ENCODE measurements at regions not wholly inside any gene's neighbourhood (a gene's known extent, or its start where the extent isn't known, plus 50 kb on each side); places are given as distances from the start of the nearest gene placed in this dataset.

DNA sequence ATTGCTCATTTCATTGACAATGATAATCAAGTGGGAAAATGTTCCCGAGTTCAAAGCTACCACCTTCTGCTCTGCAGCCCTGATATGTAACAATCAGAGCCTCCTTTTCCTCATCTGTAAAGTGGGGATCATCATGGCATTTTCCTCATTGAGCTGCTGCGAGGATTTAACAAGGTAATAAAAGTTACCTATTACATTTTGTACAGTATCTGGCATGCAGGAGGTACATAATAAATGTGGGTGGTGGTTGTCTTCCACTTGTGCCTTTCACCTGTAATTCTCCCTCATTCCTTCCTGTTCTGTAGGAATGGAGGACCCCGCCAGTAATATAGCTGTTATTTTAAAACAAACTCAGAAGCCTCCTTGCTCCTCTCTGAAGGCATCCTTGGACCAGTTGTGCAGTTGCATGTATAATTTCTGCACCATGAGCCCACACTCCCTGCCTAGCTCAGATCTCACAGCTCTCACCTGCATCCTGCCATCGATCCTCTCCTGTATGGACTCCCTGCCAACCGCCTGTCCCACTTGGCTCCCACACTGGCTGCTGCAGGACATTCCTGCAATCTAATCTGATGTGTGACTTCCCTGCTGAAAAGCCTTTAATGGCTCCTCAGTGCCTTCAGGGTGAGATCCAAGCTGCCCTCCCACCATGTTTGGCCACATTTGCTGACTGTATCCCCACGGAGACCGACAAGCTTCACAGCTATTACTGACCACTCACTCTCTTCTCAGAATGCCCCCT, 350.4 kb downstream of the EN1 start:
- Histone ChIP-seq H3K9me3 (ENCODE audit: control insufficient read depth in 3 of 3, low read length in 3 of 3) (peaks cover 0 to 5% (median 0%) of the 10 kb centered on the region in 3 donors), H3K27ac (ENCODE audit: low read depth, low read length) (no peak overlapping the region), H3K4me3 (ENCODE audit: low read length in 3 of 3) (no peak overlapping the region), H3K27me3 (ENCODE audit: control insufficient read depth in 3 of 3, insufficient read depth in 3 of 3, low read length in 3 of 3) (peaks cover 0 to 3% (median 0%) of the 10 kb centered on the region in 3 donors), H3K36me3 (ENCODE audit: control insufficient read depth in 3 of 3, insufficient read depth in 3 of 3, low read length in 3 of 3) (no peaks in the 10 kb centered on the region), H3K9ac (ENCODE audit: low read depth in 1 of 3, low read length in 3 of 3) (no peak overlapping the region), H3K4me1 (ENCODE audit: control insufficient read depth in 3 of 3, insufficient read depth in 3 of 3, low read length in 3 of 3) (no peaks in the 10 kb centered on the region)

DNA sequence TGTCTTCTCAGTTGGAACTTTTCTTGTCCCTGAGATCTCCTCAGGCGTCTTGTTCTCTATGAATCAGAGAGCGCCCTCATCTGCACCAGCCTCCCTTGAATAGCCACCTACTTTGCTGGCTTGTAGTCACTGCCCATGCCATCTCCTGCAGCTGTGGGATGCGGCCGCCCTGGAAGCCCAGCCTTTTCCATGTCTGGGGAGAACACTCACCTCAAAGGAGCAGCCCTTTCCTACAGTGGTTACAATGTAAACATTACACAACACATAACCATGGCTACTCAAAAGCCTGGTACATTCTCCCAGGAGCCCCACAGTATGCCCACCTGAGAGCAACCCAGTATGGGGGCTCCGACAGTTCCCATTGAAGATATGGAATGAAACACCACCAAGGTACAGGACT, 351.0 kb downstream of the EN1 start:
- no peaks in the 10 kb centered on the region for H3K36me3 ChIP-seq (ENCODE audit: control insufficient read depth in 3 of 3, insufficient read depth in 3 of 3, low read length in 3 of 3)
- peaks cover 0 to 5% (median 0%) of the 10 kb centered on the region in 3 donors for H3K9me3 ChIP-seq (ENCODE audit: control insufficient read depth in 3 of 3, low read length in 3 of 3)
- no peak overlapping the region for H3K9ac ChIP-seq (ENCODE audit: low read depth in 1 of 3, low read length in 3 of 3)
- H3K4me3 ChIP-seq (ENCODE audit: low read length in 3 of 3), result no peak overlapping the region
- no peak overlapping the region for H3K27ac ChIP-seq (ENCODE audit: low read depth, low read length)
- H3K4me1 ChIP-seq (ENCODE audit: control insufficient read depth in 3 of 3, insufficient read depth in 3 of 3, low read length in 3 of 3), result no peaks in the 10 kb centered on the region
- H3K27me3 ChIP-seq (ENCODE audit: control insufficient read depth in 3 of 3, insufficient read depth in 3 of 3, low read length in 3 of 3), result peaks cover 0 to 3% (median 0%) of the 10 kb centered on the region in 3 donors

DNA sequence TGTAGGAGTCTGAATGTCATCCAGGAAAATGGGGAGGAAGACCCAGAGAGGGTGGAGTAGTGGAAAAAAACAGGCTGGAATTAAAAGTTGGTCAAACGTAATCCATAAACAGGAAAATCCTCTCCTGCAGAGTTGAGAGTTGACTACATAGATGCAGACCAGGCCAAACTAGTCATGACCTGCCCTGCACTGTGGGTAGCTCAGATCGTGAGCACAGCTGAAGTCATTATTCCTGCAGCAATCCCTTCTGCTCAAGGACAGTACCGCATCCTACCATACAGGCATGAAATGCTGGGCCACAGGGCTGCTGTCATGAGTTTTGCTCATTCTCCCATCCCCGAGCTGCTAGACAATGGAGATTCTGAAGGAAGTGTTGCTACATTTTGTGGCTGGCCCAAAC, 352.2 kb downstream of the EN1 start:
- Histone ChIP-seq H3K27ac (ENCODE audit: low read depth, low read length) (no peak overlapping the region), H3K9ac (ENCODE audit: low read depth in 1 of 3, low read length in 3 of 3) (no peak overlapping the region), H3K9me3 (ENCODE audit: control insufficient read depth in 3 of 3, low read length in 3 of 3) (peaks cover 0 to 5% (median 0%) of the 10 kb centered on the region in 3 donors), H3K4me3 (ENCODE audit: low read length in 3 of 3) (no peak overlapping the region), H3K27me3 (ENCODE audit: control insufficient read depth in 3 of 3, insufficient read depth in 3 of 3, low read length in 3 of 3) (no peaks in the 10 kb centered on the region), H3K4me1 (ENCODE audit: control insufficient read depth in 3 of 3, insufficient read depth in 3 of 3, low read length in 3 of 3) (no peaks in the 10 kb centered on the region), H3K36me3 (ENCODE audit: control insufficient read depth in 3 of 3, insufficient read depth in 3 of 3, low read length in 3 of 3) (no peaks in the 10 kb centered on the region)

DNA sequence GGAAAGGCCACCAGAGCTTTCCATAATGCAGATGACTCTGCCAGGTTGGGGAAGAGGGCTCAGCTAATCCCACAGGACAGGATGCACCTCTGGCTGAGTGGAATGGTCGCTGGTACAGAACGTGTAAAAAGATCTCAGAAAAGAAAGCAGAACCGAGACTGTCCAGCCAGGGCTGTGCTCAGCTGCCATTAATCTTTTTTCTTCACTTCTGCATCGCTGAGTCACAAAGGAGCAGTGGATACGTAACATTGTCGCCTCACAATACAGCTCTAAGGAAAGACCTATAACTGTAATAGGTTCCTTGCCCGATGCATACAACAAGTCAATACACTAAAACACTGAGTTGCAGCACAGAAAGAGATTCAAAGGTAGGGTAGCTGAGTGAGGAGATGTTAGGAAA, 354.2 kb downstream of the EN1 start:
- Histone ChIP-seq H3K4me1 (ENCODE audit: control insufficient read depth in 3 of 3, insufficient read depth in 3 of 3, low read length in 3 of 3) (no peaks in the 10 kb centered on the region), H3K36me3 (ENCODE audit: control insufficient read depth in 3 of 3, insufficient read depth in 3 of 3, low read length in 3 of 3) (no peaks in the 10 kb centered on the region), H3K27me3 (ENCODE audit: control insufficient read depth in 3 of 3, insufficient read depth in 3 of 3, low read length in 3 of 3) (no peaks in the 10 kb centered on the region), H3K9ac (ENCODE audit: low read depth in 1 of 3, low read length in 3 of 3) (no peak overlapping the region), H3K9me3 (ENCODE audit: control insufficient read depth in 3 of 3, low read length in 3 of 3) (peaks cover 0 to 5% (median 0%) of the 10 kb centered on the region in 3 donors), H3K4me3 (ENCODE audit: low read length in 3 of 3) (no peak overlapping the region), H3K27ac (ENCODE audit: low read depth, low read length) (no peak overlapping the region)

DNA sequence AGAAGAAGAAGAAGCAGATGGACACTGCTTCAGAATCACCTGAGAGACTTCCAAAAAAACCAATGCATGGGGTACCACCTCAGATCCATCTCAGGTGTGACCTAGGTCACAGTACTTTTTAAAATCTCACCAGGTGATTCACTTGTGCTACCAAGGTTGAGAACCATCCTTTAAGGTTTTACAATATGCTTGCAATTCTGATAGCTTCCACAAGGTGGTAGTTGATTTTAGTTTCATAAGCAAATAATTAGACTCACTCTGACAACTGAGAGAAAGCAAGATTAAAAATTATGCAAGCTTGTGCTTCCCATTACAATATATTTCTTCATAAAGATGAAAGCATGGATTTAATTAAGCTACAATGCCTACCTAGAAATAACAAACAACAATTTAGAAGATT, 355.1 kb downstream of the EN1 start:
- Histone ChIP-seq H3K27me3 (ENCODE audit: control insufficient read depth in 3 of 3, insufficient read depth in 3 of 3, low read length in 3 of 3) (no peaks in the 10 kb centered on the region), H3K9me3 (ENCODE audit: control insufficient read depth in 3 of 3, low read length in 3 of 3) (peaks cover 0 to 5% (median 0%) of the 10 kb centered on the region in 3 donors), H3K4me1 (ENCODE audit: control insufficient read depth in 3 of 3, insufficient read depth in 3 of 3, low read length in 3 of 3) (no peaks in the 10 kb centered on the region), H3K36me3 (ENCODE audit: control insufficient read depth in 3 of 3, insufficient read depth in 3 of 3, low read length in 3 of 3) (no peaks in the 10 kb centered on the region), H3K4me3 (ENCODE audit: low read length in 3 of 3) (no peak overlapping the region), H3K9ac (ENCODE audit: low read depth in 1 of 3, low read length in 3 of 3) (no peak overlapping the region), H3K27ac (ENCODE audit: low read depth, low read length) (no peak overlapping the region)

DNA sequence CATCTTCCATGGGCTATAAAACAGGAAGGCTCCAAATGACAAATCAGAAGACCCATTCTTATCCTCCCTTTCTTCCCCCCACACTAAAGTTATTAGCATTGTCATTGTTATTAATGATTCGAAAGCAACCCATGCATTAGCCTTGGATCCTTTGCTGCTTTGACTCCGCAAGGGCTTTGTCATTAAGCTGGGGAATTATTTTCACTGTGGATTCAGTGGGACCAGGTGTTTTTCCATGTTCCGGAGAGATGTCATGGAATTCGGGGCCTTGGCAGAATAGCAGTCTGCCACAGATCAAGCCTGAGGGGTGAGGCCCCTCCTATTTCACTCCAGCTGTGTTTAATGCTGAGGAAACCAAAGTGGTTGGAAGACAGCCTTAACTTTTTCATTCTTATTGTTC, 357.1 kb downstream of the EN1 start:
- H3K27me3 ChIP-seq (ENCODE audit: control insufficient read depth in 3 of 3, insufficient read depth in 3 of 3, low read length in 3 of 3), result no peaks in the 10 kb centered on the region
- H3K4me1 ChIP-seq (ENCODE audit: control insufficient read depth in 3 of 3, insufficient read depth in 3 of 3, low read length in 3 of 3), result no peaks in the 10 kb centered on the region
- H3K36me3 ChIP-seq (ENCODE audit: control insufficient read depth in 3 of 3, insufficient read depth in 3 of 3, low read length in 3 of 3), result no peaks in the 10 kb centered on the region
- no peak overlapping the region for H3K9ac ChIP-seq (ENCODE audit: low read depth in 1 of 3, low read length in 3 of 3)
- peaks cover 0 to 5% (median 0%) of the 10 kb centered on the region in 3 donors for H3K9me3 ChIP-seq (ENCODE audit: control insufficient read depth in 3 of 3, low read length in 3 of 3)
- H3K27ac ChIP-seq (ENCODE audit: low read depth, low read length), result no peak overlapping the region
- no peak overlapping the region for H3K4me3 ChIP-seq (ENCODE audit: low read length in 3 of 3)

DNA sequence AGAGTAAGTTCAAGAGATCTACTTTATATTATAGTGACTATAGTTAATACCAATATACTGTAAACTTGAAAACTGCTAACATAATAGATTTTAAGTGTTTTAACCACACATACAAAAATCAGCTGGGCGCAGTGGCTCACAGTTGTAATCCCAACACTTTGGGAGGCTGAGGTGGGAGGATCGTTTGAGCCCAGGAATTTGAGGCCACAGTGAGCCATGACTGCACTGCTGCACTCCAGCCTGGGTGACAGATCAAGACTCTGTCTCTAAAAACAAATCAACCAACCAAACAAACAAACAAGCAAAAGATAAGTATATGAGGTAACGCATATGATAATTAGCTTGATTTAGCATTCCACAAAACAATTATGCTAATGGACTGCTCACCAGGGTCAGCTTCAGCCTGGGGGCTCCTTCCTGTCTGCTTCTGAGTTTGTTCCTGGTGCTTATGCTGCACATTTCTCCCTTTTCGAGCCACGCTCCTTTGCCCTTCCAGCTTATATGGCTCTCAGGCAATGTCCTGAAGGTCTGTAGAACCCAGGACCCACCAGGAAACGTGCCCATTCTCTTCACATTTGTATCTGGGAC, 357.6 kb downstream of the EN1 start:
- Histone ChIP-seq H3K27me3 (ENCODE audit: control insufficient read depth in 3 of 3, insufficient read depth in 3 of 3, low read length in 3 of 3) (no peaks in the 10 kb centered on the region), H3K36me3 (ENCODE audit: control insufficient read depth in 3 of 3, insufficient read depth in 3 of 3, low read length in 3 of 3) (no peaks in the 10 kb centered on the region), H3K27ac (ENCODE audit: low read depth, low read length) (no peak overlapping the region), H3K9ac (ENCODE audit: low read depth in 1 of 3, low read length in 3 of 3) (no peak overlapping the region), H3K9me3 (ENCODE audit: control insufficient read depth in 3 of 3, low read length in 3 of 3) (peaks cover 0 to 5% (median 0%) of the 10 kb centered on the region in 3 donors), H3K4me3 (ENCODE audit: low read length in 3 of 3) (no peak overlapping the region), H3K4me1 (ENCODE audit: control insufficient read depth in 3 of 3, insufficient read depth in 3 of 3, low read length in 3 of 3) (no peaks in the 10 kb centered on the region)

DNA sequence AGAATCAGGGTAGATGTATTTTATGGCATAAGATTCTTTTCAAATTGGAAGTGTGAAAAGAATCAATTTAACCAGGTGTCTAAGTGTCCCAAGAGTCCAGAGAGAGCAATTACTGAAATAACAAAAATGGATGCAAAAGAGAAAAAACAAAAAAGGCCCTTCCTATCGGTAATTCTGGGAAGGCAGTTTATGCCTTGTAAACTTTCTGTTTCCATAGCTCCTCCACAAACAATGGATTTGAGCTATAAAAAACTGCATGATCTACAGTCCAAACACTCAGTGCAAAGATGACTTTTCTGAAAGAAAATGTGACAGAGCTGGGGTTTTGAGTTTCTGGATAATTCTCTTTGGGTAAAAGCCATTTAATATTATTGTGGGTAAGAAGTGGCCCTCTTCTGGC, 366.1 kb downstream of the EN1 start:
- no peak overlapping the region for H3K4me3 ChIP-seq (ENCODE audit: low read length in 3 of 3)
- H3K9ac ChIP-seq (ENCODE audit: low read depth in 1 of 3, low read length in 3 of 3), result no peak overlapping the region
- H3K36me3 ChIP-seq (ENCODE audit: control insufficient read depth in 3 of 3, insufficient read depth in 3 of 3, low read length in 3 of 3), result no peaks in the 10 kb centered on the region
- H3K9me3 ChIP-seq (ENCODE audit: control insufficient read depth in 3 of 3, low read length in 3 of 3), result no peaks in the 10 kb centered on the region
- no peak overlapping the region for H3K27ac ChIP-seq (ENCODE audit: low read depth, low read length)
- H3K4me1 ChIP-seq (ENCODE audit: control insufficient read depth in 3 of 3, insufficient read depth in 3 of 3, low read length in 3 of 3), result no peaks in the 10 kb centered on the region
- H3K27me3 ChIP-seq (ENCODE audit: control insufficient read depth in 3 of 3, insufficient read depth in 3 of 3, low read length in 3 of 3), result no peaks in the 10 kb centered on the region

DNA sequence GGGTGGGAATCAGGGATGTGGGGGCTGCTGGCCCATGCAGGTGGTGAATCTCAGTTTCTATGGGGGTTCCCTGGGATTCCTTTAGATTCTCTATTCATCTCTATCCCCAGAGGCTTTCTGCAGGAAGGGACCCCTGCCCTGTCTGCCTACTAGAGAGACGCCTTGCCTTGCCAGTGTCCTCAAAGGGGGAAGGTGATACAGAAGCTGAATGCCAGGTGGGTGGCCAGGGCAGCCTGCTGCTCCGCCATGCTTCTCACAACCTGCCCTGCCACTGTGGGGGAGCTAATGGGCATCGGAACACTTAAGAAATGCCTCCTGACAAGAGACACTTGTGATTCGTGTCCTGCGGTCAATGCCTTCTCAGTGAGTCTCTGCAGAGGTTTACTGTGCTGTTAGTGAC, 368.4 kb downstream of the EN1 start:
- Histone ChIP-seq H3K27me3 (ENCODE audit: control insufficient read depth in 3 of 3, insufficient read depth in 3 of 3, low read length in 3 of 3) (no peaks in the 10 kb centered on the region), H3K9ac (ENCODE audit: low read depth in 1 of 3, low read length in 3 of 3) (no peak overlapping the region), H3K27ac (ENCODE audit: low read depth, low read length) (no peak overlapping the region), H3K4me1 (ENCODE audit: control insufficient read depth in 3 of 3, insufficient read depth in 3 of 3, low read length in 3 of 3) (no peaks in the 10 kb centered on the region), H3K9me3 (ENCODE audit: control insufficient read depth in 3 of 3, low read length in 3 of 3) (no peaks in the 10 kb centered on the region), H3K4me3 (ENCODE audit: low read length in 3 of 3) (no peak overlapping the region), H3K36me3 (ENCODE audit: control insufficient read depth in 3 of 3, insufficient read depth in 3 of 3, low read length in 3 of 3) (no peaks in the 10 kb centered on the region)

DNA sequence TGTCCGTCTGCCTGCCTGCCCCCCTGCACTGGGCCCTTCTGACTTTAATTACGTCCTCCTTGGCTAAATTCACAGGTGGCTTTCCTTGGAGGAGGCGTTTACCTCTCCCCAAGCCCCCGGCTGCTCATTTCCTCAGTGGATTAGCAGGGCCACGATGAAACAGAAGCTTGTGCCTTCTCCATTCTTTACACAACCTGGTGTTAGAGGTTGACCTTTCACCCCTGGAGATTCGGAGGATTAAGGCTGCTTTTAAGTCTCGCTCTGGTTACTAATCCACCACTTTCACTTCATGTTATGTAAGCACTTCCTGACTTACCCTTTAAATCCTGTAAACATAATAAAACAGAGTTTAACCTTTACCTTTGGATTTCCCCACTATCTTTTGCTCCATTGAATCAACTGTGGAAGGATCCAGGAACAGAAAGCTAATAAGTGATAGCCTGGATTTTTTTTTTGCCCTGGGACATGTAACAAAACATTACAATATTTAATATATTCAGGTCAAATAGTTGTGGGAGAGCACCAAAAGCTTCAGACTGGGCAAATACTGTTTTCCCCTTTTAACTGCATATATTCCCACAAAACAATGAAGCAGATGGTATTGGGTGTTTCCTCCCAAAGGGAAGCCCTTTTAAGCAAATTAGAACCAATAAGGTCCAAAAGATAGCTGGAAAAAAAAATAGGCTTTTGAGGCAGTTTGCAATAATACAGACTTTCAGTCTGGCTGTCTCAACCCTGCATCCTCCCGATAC, 370.2 kb downstream of the EN1 start:
- Histone ChIP-seq H3K36me3 (ENCODE audit: control insufficient read depth in 3 of 3, insufficient read depth in 3 of 3, low read length in 3 of 3) (no peaks in the 10 kb centered on the region), H3K9me3 (ENCODE audit: control insufficient read depth in 3 of 3, low read length in 3 of 3) (no peaks in the 10 kb centered on the region), H3K4me3 (ENCODE audit: low read length in 3 of 3) (no peak overlapping the region), H3K9ac (ENCODE audit: low read depth in 1 of 3, low read length in 3 of 3) (no peak overlapping the region), H3K27ac (ENCODE audit: low read depth, low read length) (no peak overlapping the region), H3K27me3 (ENCODE audit: control insufficient read depth in 3 of 3, insufficient read depth in 3 of 3, low read length in 3 of 3) (no peaks in the 10 kb centered on the region), H3K4me1 (ENCODE audit: control insufficient read depth in 3 of 3, insufficient read depth in 3 of 3, low read length in 3 of 3) (no peaks in the 10 kb centered on the region)

Measured in skeletal muscle tissue (tissue), 3 donors.